ENCODE measurements at regions not wholly inside any gene's neighbourhood (a gene's known extent, or its start where the extent isn't known, plus 50 kb on each side); places are given as distances from the start of the nearest gene placed in this dataset.

GRCh38 chr2:64313398-64313723, 140.6 kb upstream of the LGALSL start:
- peaks cover 17% of the 10 kb centered on the region for H3K27me3 ChIP-seq (ENCODE audit: control insufficient read depth, insufficient read depth, low read length)
- H3K36me3 ChIP-seq (ENCODE audit: control insufficient read depth, insufficient read depth, low read length), result no peaks in the 10 kb centered on the region
- H3K4me1 ChIP-seq (ENCODE audit: control insufficient read depth, extremely low read depth, insufficient read depth, low read length), result peaks cover 6% of the 10 kb centered on the region
- no peaks in the 10 kb centered on the region for H3K79me2 ChIP-seq (ENCODE audit: control insufficient read depth, insufficient read depth, low read length)
- no peaks in the 10 kb centered on the region for H3K9me3 ChIP-seq (ENCODE audit: control insufficient read depth, insufficient read depth, low read depth, low read length)
- H3K9ac ChIP-seq (ENCODE audit: insufficient read depth, low read length), result no peak overlapping the region
- no peak overlapping the region for H3K27ac ChIP-seq (ENCODE audit: insufficient read depth, low read length)
- no peak overlapping the region for H3K4me3 ChIP-seq (replicated peaks in 1 of 4; ENCODE audit: control extremely low read depth in 1 of 4, insufficient read depth in 1 of 4, low read depth in 3 of 4, low read length in 4 of 4)
- no peak for TF ChIP-seq EZH2 (IDR thresholded peaks at IDR 0.05; ENCODE audit: low read length, missing control alignments)
- TF ChIP-seq, protein P1, sequence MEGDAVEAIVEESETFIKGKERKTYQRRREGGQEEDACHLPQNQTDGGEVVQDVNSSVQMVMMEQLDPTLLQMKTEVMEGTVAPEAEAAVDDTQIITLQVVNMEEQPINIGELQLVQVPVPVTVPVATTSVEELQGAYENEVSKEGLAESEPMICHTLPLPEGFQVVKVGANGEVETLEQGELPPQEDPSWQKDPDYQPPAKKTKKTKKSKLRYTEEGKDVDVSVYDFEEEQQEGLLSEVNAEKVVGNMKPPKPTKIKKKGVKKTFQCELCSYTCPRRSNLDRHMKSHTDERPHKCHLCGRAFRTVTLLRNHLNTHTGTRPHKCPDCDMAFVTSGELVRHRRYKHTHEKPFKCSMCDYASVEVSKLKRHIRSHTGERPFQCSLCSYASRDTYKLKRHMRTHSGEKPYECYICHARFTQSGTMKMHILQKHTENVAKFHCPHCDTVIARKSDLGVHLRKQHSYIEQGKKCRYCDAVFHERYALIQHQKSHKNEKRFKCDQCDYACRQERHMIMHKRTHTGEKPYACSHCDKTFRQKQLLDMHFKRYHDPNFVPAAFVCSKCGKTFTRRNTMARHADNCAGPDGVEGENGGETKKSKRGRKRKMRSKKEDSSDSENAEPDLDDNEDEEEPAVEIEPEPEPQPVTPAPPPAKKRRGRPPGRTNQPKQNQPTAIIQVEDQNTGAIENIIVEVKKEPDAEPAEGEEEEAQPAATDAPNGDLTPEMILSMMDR (conservative IDR thresholded peaks at IDR 0.05 in 1 of 2, IDR thresholded peaks at IDR 0.05 in 1 of 2; ENCODE audit: low read depth in 1 of 2, low read length in 2 of 2), result no peak
- H2AFZ ChIP-seq (ENCODE audit: low read length), result no peak overlapping the region
- H4K20me1 ChIP-seq (ENCODE audit: control insufficient read depth, extremely low read depth, insufficient read depth, low read length), result no peaks in the 10 kb centered on the region
- H3K4me2 ChIP-seq (ENCODE audit: extremely low read depth, insufficient read depth, low read length), result no peak overlapping the region
- no peak for DNase-seq (ENCODE audit: low read depth in 2 of 2)

DNA sequence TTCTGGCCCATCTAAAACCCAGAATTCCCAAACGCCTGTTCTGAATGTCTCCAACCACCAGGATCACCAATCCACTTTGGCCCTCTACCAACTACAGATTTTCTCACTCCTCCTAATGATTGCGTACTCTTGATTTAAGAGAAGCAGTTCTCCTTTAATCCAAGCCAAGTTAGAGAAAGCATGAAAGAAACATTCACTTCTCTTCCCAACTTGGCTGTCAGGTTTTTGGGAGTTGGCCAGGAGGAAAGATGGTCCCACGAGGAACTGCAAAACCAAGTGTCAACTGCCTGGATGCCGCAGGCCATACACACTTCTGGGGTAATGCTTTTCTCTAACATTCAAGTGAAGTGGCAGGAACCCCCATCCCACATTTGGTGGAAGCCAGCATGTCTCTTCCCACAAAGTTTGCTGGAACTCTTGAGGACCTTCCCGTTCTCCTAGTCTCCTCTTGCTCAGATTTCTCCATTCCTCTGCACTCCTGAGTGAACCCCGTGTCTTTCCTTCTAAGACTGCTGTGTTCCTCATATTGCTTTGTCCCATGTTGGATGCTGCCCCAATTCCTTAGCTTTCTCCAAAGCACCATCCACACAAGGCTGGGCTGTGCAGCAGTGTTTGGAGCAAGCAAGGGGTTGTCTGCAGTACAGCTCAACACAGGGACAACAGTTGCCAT, 138.5 kb upstream of the LGALSL start:
- Histone ChIP-seq H3K27ac (ENCODE audit: insufficient read depth, low read length) (no peak overlapping the region), H3K36me3 (ENCODE audit: control insufficient read depth, insufficient read depth, low read length) (no peaks in the 10 kb centered on the region), H3K4me2 (ENCODE audit: extremely low read depth, insufficient read depth, low read length) (no peak overlapping the region), H3K9ac (ENCODE audit: insufficient read depth, low read length) (no peak overlapping the region), H3K79me2 (ENCODE audit: control insufficient read depth, insufficient read depth, low read length) (no peaks in the 10 kb centered on the region), H3K27me3 (ENCODE audit: control insufficient read depth, insufficient read depth, low read length) (peaks cover 17% of the 10 kb centered on the region), H3K4me3 (replicated peaks in 1 of 4; ENCODE audit: control extremely low read depth in 1 of 4, insufficient read depth in 1 of 4, low read depth in 3 of 4, low read length in 4 of 4) (no peak overlapping the region), H2AFZ (ENCODE audit: low read length) (no peak overlapping the region), H3K4me1 (ENCODE audit: control insufficient read depth, extremely low read depth, insufficient read depth, low read length) (peaks cover 6% of the 10 kb centered on the region), H3K9me3 (ENCODE audit: control insufficient read depth, insufficient read depth, low read depth, low read length) (no peaks in the 10 kb centered on the region), H4K20me1 (ENCODE audit: control insufficient read depth, extremely low read depth, insufficient read depth, low read length) (no peaks in the 10 kb centered on the region)
- no peak for TF ChIP-seq EZH2 (IDR thresholded peaks at IDR 0.05; ENCODE audit: low read length, missing control alignments)
- TF ChIP-seq, protein P1 (conservative IDR thresholded peaks at IDR 0.05 in 1 of 2, IDR thresholded peaks at IDR 0.05 in 1 of 2; ENCODE audit: low read depth in 1 of 2, low read length in 2 of 2), result no peak
- DNase-seq (ENCODE audit: low read depth in 2 of 2), result no peak

DNA sequence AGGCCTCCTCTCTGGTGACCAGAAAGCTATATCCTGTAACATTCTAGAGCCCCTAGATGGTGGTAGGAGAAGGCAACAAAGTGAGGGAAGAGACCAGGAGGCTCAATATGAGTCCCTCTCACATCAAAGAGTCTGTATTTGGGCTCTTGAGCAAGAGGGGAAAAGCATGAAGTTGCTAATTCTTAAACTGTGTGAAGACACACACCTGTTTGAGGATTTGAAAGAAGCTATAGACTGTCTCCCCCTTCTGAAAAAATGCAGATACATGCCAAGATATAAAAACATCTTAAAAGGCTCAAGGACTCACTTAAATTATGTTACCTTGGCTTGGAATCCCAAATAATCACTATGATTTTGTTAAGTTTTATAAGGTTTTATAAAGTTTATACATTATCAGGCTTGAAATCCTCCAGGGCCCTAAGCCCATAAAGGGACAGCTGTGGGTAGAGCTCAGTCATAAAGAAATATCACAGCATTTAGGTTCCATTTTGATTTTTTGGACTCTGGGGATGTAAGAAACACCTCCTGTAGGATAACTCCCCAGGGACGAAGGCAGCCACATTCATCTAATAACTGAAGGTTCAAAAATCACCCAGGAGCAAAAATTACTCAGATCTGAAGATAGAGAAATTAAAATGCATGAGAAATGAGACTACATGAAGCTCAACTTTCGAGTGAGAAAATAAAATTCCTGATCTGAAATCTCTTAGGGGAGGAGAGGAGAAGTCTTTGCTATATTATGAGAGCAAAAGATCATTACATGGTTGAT, 136.1 kb upstream of the LGALSL start:
- Histone ChIP-seq H3K4me2 (ENCODE audit: extremely low read depth, insufficient read depth, low read length) (no peak overlapping the region), H4K20me1 (ENCODE audit: control insufficient read depth, extremely low read depth, insufficient read depth, low read length) (no peaks in the 10 kb centered on the region), H3K36me3 (ENCODE audit: control insufficient read depth, insufficient read depth, low read length) (no peaks in the 10 kb centered on the region), H3K27me3 (ENCODE audit: control insufficient read depth, insufficient read depth, low read length) (peaks cover 27% of the 10 kb centered on the region), H3K4me3 (replicated peaks in 1 of 4; ENCODE audit: control extremely low read depth in 1 of 4, insufficient read depth in 1 of 4, low read depth in 3 of 4, low read length in 4 of 4) (no peak overlapping the region), H3K9me3 (ENCODE audit: control insufficient read depth, insufficient read depth, low read depth, low read length) (no peaks in the 10 kb centered on the region), H3K79me2 (ENCODE audit: control insufficient read depth, insufficient read depth, low read length) (no peaks in the 10 kb centered on the region), H3K9ac (ENCODE audit: insufficient read depth, low read length) (no peak overlapping the region), H3K4me1 (ENCODE audit: control insufficient read depth, extremely low read depth, insufficient read depth, low read length) (no peaks in the 10 kb centered on the region), H3K27ac (ENCODE audit: insufficient read depth, low read length) (no peak overlapping the region), H2AFZ (ENCODE audit: low read length) (no peak overlapping the region)
- TF ChIP-seq, protein P1 (conservative IDR thresholded peaks at IDR 0.05 in 1 of 2, IDR thresholded peaks at IDR 0.05 in 1 of 2; ENCODE audit: low read depth in 1 of 2, low read length in 2 of 2), result no peak
- TF ChIP-seq EZH2 (IDR thresholded peaks at IDR 0.05; ENCODE audit: low read length, missing control alignments), result no peak
- DNase-seq (ENCODE audit: low read depth in 2 of 2), result no peak

Data from fibroblast of lung (primary cell).